ENCODE measurements at regions not wholly inside any gene's neighbourhood (a gene's known extent, or its start where the extent isn't known, plus 50 kb on each side); places are given as distances from the start of the nearest gene placed in this dataset.

- FAIRE-seq (no peak), ATAC-seq (no peak), DNase-seq (no peak)
- Histone ChIP-seq H3K4me3 (no peak overlapping the region), H3K27me3 (no peaks in the 10 kb centered on the region), H3K9me3 (no peaks in the 10 kb centered on the region), H3K36me3 (no peaks in the 10 kb centered on the region), H3K4me1 (peaks cover 0 to 10% (median 9%) of the 10 kb centered on the region in 3 donors), H3K27ac (no peak overlapping the region)
- intact Hi-C loops (cut with DNase I) = no loop called here
- TF ChIP-seq, protein P1, sequence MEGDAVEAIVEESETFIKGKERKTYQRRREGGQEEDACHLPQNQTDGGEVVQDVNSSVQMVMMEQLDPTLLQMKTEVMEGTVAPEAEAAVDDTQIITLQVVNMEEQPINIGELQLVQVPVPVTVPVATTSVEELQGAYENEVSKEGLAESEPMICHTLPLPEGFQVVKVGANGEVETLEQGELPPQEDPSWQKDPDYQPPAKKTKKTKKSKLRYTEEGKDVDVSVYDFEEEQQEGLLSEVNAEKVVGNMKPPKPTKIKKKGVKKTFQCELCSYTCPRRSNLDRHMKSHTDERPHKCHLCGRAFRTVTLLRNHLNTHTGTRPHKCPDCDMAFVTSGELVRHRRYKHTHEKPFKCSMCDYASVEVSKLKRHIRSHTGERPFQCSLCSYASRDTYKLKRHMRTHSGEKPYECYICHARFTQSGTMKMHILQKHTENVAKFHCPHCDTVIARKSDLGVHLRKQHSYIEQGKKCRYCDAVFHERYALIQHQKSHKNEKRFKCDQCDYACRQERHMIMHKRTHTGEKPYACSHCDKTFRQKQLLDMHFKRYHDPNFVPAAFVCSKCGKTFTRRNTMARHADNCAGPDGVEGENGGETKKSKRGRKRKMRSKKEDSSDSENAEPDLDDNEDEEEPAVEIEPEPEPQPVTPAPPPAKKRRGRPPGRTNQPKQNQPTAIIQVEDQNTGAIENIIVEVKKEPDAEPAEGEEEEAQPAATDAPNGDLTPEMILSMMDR (IDR thresholded peaks at IDR 0.05) = no peak
- 84 to 88% methylated on average over 6 of the region's 6 CpGs for WGBS, 2 donors
Measured at GRCh38 chr13:50420718-50421472, 405.7 kb downstream of the KCNRG start.

GRCh38 chr13:50421473-50422130, 406.4 kb downstream of the KCNRG start:
- Histone ChIP-seq H3K27ac (no peak overlapping the region), H3K4me3 (no peak overlapping the region), H3K27me3 (no peaks in the 10 kb centered on the region), H3K9me3 (no peaks in the 10 kb centered on the region), H3K36me3 (no peaks in the 10 kb centered on the region), H3K4me1 (peaks cover 0 to 10% (median 9%) of the 10 kb centered on the region in 3 donors)
- peak; percentile 63 to 72 (median 68) for ATAC-seq
- FAIRE-seq = no peak
- TF ChIP-seq, protein P1 (IDR thresholded peaks at IDR 0.05) = no peak
- intact Hi-C loops (cut with DNase I) = no loop called here
- DNase-seq = no peak
- 11 to 13% methylated on average over 2 of the region's 2 CpGs for WGBS, 2 donors

DNA sequence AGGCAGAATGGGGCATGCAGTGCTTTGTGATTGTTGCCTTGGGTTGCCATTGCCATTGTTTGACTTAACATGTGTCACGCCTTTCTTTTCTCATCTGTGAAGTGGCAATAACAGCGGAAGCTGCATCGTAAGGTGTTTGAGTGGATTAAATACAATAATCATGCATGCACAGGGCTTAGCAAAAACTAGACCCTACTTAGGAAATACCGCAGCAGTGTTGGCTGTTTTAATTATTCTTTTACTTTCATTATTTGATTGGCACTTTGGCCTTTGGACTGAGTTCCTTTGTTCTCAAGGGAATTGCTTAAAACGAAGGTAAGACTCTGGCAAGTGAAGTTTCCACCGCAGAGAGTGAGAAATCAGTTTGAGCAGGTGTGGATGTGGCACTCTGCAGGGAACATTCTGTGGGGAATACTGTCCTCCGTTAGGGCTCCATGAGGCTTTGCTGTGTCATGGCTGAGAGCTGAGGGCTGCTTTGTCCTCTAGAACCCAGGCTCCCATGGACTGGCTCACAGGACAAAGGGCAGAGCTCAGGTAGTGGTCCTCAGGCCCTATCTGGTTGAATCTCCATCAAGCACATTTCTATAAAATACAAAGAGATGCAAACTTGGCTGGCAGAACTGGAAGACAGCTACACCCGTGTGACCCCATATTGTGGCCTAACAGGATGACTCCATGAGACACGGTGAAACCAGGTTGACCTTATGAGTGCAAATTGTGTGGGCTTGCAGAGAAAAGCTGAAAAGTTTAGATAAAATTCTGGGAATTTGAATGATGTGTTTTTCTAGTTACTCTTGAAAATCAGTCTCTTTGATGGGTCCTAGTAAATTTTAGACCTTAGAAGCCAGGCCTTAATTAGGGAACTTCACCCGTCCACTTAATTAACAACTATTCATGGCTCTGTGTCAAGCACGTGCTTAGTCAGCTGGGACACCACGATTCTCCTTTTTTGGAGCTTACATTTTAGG, 407.2 kb downstream of the KCNRG start:
- Histone ChIP-seq H3K27ac (no peak overlapping the region), H3K36me3 (no peaks in the 10 kb centered on the region), H3K4me3 (no peak overlapping the region), H3K9me3 (no peaks in the 10 kb centered on the region), H3K27me3 (no peaks in the 10 kb centered on the region), H3K4me1 (peaks cover 0 to 10% (median 9%) of the 10 kb centered on the region in 3 donors)
- TF ChIP-seq, protein P1 (IDR thresholded peaks at IDR 0.05) = no peak
- WGBS, 2 donors = 75 to 78% methylated on average over 12 of the region's 12 CpGs
- FAIRE-seq = no peak
- no peak for DNase-seq
- ATAC-seq = peak in 2 of 4 donors; percentile 31 to 40
- intact Hi-C loops (cut with DNase I) = no loop called here

- no peaks in the 10 kb centered on the region for H3K9me3 ChIP-seq
- whole genome bisulfite sequencing, 2 donors = 82 to 91% methylated on average over 2 of the region's 2 CpGs
- H3K27me3 ChIP-seq = no peaks in the 10 kb centered on the region
- DNase-seq (no peak), ATAC-seq (no peak), FAIRE-seq (no peak)
- intact Hi-C loops (cut with DNase I) = no loop called here
- H3K4me3 ChIP-seq = no peak overlapping the region
- no peaks in the 10 kb centered on the region for H3K36me3 ChIP-seq
- TF ChIP-seq, protein P1 (IDR thresholded peaks at IDR 0.05) = no peak
- H3K27ac ChIP-seq = no peak overlapping the region
- peaks cover 0 to 10% (median 9%) of the 10 kb centered on the region in 3 donors for H3K4me1 ChIP-seq
Measured at GRCh38 chr13:50424993-50425392, 409.7 kb downstream of the KCNRG start.

Data from pancreas (tissue), 10 donors.